Fibroblast of lung (primary cell): ENCODE measurements at regions not wholly inside any gene's neighbourhood (a gene's known extent, or its start where the extent isn't known, plus 50 kb on each side); places are given as distances from the start of the nearest gene placed in this dataset.
"Not testable (repeated sequence)": the region's sequence is repeated elsewhere in the genome, so short reads cannot be mapped to it uniquely, and the experiment has no call there.

Source experiments
- EZH2 ChIP-seq: IDR thresholded peaks from 2 replicates; pipeline ENCODE4 v1.5.1; 2012; ENCODE audit warnings: low read length, control low read depth, mild to moderate bottlenecking; ENCODE audit errors: missing control alignments
- TF ChIP-seq, protein P1 (sequence below), 2 donors: IDR thresholded peaks in 1 of 2; conservative IDR thresholded peaks in 1 of 2; 1 replicate in 1 of 2; 2 replicates in 1 of 2; pipeline ENCODE4 v1.5.1; 2011 to 2012; ENCODE audit warnings: low read length in 2 of 2, control low read depth in 1 of 2, inconsistent platforms in 1 of 2, low read depth in 1 of 2, mild to moderate bottlenecking in 1 of 2

GRCh38 chr15:20246624-20247023, 295.0 kb downstream of the GOLGA6L6 start:
- TF ChIP-seq, protein P1, sequence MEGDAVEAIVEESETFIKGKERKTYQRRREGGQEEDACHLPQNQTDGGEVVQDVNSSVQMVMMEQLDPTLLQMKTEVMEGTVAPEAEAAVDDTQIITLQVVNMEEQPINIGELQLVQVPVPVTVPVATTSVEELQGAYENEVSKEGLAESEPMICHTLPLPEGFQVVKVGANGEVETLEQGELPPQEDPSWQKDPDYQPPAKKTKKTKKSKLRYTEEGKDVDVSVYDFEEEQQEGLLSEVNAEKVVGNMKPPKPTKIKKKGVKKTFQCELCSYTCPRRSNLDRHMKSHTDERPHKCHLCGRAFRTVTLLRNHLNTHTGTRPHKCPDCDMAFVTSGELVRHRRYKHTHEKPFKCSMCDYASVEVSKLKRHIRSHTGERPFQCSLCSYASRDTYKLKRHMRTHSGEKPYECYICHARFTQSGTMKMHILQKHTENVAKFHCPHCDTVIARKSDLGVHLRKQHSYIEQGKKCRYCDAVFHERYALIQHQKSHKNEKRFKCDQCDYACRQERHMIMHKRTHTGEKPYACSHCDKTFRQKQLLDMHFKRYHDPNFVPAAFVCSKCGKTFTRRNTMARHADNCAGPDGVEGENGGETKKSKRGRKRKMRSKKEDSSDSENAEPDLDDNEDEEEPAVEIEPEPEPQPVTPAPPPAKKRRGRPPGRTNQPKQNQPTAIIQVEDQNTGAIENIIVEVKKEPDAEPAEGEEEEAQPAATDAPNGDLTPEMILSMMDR (conservative IDR thresholded peaks at IDR 0.05 in 1 of 2, IDR thresholded peaks at IDR 0.05 in 1 of 2; ENCODE audit: low read depth in 1 of 2, low read length in 2 of 2): not testable (repeated sequence)
- not testable (repeated sequence) for TF ChIP-seq EZH2
